Endothelial cell of umbilical vein (primary cell): ENCODE measurements at regions not wholly inside any gene's neighbourhood (a gene's known extent, or its start where the extent isn't known, plus 50 kb on each side); places are given as distances from the start of the nearest gene placed in this dataset.

Experiments
- CTCF ChIP-seq, 2 donors: IDR thresholded peaks; 1 replicate in 1 of 2; 2 replicates in 1 of 2; pipeline ENCODE4 v1.5.1; 2011; ENCODE audit warnings: low read length in 2 of 2, mild to moderate bottlenecking in 2 of 2, moderate library complexity in 2 of 2, control low read depth in 1 of 2, inconsistent platforms in 1 of 2, low read depth in 1 of 2; ENCODE audit not compliant: insufficient read depth in 1 of 2; ENCODE audit errors: extremely low read depth in 1 of 2
- EZH2 ChIP-seq: IDR thresholded peaks from 2 replicates; pipeline ENCODE4 v1.6.1; 2012; ENCODE audit warnings: borderline replicate concordance, low read depth, mild to moderate bottlenecking, moderate library complexity, low read length, inconsistent platforms; ENCODE audit not compliant: severe bottlenecking
- FOS ChIP-seq: IDR thresholded peaks from 2 replicates; pipeline ENCODE4 v1.6.1; 2011; ENCODE audit warnings: mild to moderate bottlenecking, low read length, moderate library complexity, borderline replicate concordance; ENCODE audit not compliant: insufficient read depth
- JUN ChIP-seq: IDR thresholded peaks from 2 replicates; pipeline ENCODE4 v1.6.1; 2011; ENCODE audit warnings: borderline replicate concordance, low read depth; ENCODE audit not compliant: insufficient read length, insufficient read depth
- MAX ChIP-seq: IDR thresholded peaks from 2 replicates; pipeline ENCODE4 v1.6.1; 2011; ENCODE audit not compliant: insufficient read depth, insufficient read length
- MYC ChIP-seq: IDR thresholded peaks from one replicate; pipeline ENCODE4 v1.6.1; 2011; ENCODE audit warnings: mild to moderate bottlenecking, low read depth, low read length
- POLR2A ChIP-seq: IDR thresholded peaks from 2 replicates; pipeline ENCODE4 v1.6.1; 2012; ENCODE audit warnings: low read depth, mild to moderate bottlenecking, control low read depth, low read length
- POLR2AphosphoS5 ChIP-seq: IDR thresholded peaks from 2 replicates; pipeline ENCODE4 v1.6.1; 2012; ENCODE audit warnings: low read depth, mild to moderate bottlenecking, control low read depth, low read length, moderate library complexity; ENCODE audit not compliant: insufficient read depth

GRCh38 chr5:123283031-123283430 is 140.2 kb downstream of the CEP120 start:
- TF ChIP-seq CTCF (IDR thresholded peaks at IDR 0.05; ENCODE audit: extremely low read depth in 1 of 2, insufficient read depth in 1 of 2, low read depth in 1 of 2, low read length in 2 of 2) = no peak
- no peak for TF ChIP-seq POLR2A
- no peak for TF ChIP-seq EZH2
- no peak for TF ChIP-seq JUN
- no peak for TF ChIP-seq MAX
- no peak for TF ChIP-seq POLR2AphosphoS5
- TF ChIP-seq MYC = no peak
- no peak for TF ChIP-seq FOS
